HG02678 (cell line): ENCODE measurements at regions not wholly inside any gene's neighbourhood (a gene's known extent, or its start where the extent isn't known, plus 50 kb on each side); places are given as distances from the start of the nearest gene placed in this dataset.
"Not testable (repeated sequence)": the region's sequence is repeated elsewhere in the genome, so short reads cannot be mapped to it uniquely, and the experiment has no call there.

ENCODE experiments used
- ATAC-seq: cut with Tn5 transposase; IDR thresholded peaks from one replicate; pipeline ENCODE4 v1.9.1; 2021; ENCODE audit warnings: mild to moderate bottlenecking, moderate library complexity; ENCODE audit not compliant: unreplicated experiment

DNA sequence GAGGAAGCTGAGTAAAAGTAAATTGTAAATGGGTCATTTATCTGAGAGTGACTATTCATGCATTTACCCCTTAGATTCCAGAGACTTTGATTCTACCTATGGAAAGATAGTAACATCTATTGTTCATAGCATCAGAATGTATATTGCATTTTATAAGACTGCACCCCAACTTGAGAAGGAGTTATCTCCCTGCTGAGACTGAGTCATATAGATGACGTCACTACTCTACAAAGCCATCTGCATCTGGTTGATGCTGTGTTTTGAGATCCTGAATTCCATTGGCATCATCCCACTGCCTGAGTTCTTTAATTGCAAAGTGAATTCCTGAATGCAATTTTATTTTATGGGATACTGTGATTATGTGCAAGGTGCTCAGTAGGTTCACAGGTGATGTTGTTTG, 444.0 kb upstream of the SLC35B3 start:
- ATAC-seq: no peak

DNA sequence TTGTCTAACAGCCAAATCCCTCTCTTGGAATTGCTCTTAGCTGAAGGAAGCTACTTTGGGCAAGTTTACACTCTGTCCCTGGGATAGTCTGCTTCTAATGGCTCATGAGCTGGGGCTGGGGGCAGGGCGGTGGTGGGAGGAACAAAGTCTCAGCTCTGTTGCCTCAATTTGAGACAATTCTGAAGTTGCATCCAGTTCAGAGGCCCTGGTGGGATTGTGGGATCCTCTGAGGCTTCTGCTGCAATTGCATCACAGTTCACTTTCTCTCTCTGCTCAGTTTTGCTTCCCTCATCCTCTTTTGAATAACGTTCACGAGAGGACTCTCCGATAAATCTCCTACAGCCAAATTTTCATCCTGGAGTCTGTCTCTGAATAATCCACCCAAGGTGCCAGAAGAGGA, 440.6 kb upstream of the SLC35B3 start:
- no peak for ATAC-seq

DNA sequence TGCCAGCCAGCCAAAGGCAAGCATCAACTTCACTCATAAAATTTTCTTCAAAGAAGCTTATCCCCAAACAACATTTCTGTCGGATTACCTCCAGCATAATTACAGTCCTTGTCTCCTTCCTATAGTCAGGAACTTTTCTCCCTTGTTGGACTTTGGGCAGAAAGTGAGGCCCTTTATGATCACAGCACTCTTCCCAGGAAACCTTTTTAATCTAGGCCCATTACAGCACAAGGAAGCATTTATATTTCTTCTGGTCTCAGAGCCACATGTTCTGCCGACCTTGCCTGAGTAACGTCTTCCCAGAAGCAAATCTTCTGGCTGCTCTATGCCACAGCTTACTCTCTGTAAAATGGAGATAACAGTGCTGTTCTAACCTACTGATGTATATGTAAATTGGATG, 437.2 kb upstream of the SLC35B3 start:
- ATAC-seq: no peak

DNA sequence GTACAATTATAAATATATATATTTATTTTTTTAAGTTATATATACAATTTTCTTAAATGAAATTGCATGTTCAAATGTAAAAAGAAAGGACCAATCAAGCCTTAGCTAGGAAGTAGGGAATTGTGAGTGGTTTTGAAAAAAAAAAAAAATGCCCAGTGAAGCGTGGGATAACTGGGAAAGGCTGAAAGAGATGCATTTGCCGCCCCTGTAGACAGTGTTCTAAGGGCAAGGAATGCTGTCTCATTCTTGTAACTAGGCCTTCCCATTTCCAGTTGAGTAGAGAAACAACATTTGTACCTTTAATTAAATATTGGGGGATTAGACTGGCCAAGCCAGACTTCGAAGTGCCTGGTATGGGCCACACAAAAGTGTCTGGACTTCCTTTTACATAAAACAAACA, 430.1 kb upstream of the SLC35B3 start:
- no peak for ATAC-seq

DNA sequence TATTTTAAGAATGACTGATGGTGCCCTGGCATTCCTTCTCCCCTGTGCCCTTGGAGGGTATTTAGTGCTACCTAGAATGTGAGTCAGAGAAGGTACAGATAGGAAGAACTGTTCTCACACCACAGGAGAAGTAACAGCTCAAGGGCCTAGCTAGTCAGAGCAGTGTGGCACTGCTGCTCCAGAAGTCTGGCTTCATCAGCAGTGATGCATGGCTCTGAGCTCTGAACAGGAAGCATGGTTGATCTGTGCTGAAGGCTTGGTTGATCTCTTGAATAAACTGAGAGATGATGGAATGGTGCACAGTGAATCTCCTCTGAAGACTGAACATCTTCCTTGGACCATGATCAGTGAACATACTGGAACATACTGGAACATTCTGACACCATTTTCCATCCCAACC, 425.3 kb upstream of the SLC35B3 start:
- ATAC-seq: no peak

DNA sequence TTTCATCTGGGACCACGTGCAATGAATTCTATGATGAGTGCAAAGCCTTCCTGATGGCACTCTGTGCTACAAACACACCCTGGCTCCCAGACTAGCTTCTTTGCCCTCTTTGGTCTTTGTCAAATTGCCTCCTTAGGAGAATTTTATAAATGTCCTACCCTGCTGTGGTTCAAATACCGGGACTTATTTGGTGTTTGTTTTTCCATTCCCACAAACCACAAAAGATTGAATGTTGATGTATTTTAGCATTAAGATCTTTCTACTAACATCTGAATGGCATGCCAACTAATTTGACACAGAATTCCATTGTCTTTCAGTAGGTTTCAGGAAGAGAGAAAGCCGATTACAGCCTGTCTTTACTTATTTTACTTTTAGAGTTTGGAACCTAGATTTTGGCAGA, 424.2 kb upstream of the SLC35B3 start:
- no peak for ATAC-seq

DNA sequence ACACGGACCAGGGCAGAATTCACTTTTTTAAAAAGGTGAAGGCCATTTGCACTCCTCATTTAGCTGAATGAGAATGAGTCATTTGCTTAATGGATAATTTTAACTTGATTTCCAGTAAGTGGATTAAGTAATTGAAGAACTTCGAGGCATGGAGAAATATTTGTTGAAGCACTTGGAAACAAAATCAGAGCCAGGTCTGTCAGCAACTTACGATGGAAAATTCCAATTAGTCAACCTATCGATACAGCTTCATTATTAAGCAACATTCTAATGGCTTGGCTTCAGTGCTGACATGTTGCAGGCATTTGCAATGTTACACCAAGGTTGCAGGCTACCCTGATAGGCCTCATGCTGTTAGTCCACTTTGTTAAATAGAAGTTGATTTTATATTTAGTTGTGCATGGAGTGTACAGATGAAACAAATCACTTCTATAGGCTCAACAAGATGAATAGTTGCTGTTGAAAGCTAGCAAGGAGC, 423.5 kb upstream of the SLC35B3 start:
- no peak for ATAC-seq

DNA sequence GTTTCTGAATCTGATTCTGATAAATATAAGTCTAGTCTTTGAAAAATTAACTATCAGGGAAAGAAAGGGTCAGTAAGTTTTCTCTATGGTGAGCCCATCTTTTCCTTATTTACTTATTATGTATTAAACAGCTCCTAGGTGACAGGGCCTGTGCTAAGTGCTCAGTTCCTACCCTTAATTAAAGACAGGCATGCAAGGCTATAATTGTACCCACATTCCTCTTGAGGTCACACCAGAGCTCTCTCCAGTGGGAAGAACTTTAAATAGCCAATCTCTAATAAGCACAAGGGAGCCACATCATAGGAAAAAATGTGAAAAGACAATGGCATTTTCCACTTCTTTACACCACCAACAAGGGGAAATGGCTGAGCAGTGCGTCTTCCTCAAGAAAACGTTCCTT, 421.8 kb upstream of the SLC35B3 start:
- no peak for ATAC-seq

DNA sequence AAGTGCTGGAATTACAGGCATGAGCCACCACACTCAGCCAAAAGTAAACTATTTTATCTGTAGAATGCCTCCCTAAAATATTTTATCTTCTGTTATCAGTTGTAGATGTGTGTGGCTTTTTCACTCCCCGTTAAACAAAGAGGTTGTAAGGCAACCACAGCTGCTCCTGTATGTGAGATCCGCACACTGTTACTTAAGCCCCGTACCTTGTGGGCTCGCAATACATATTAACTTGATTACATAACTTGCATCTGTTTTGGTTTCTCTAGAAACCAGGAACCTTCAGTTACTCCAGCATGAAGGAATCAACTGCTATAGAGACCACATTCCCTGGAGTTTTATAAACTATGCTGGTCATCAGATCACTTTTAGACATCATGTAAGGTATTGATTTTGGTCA, 420.1 kb upstream of the SLC35B3 start:
- ATAC-seq: no peak

DNA sequence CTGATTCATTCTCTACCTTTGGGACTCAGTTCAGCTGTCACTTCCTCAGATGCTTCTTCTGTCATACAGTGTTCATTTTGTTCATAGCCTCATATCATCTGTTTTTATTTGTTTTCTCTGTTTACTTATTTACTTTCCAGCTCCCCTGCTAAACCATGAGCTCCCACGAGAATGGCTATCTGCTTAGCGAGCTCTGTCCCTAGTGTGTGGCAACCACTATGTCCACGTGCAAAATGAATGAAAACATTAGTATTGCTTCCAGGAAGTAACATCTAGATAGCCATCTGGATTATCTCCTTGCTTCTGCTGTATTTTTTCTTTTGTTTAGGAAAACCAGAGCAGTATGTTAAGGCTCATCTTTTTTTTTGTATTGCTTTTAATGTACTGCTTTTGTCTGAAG, 417.0 kb upstream of the SLC35B3 start:
- ATAC-seq: no peak

DNA sequence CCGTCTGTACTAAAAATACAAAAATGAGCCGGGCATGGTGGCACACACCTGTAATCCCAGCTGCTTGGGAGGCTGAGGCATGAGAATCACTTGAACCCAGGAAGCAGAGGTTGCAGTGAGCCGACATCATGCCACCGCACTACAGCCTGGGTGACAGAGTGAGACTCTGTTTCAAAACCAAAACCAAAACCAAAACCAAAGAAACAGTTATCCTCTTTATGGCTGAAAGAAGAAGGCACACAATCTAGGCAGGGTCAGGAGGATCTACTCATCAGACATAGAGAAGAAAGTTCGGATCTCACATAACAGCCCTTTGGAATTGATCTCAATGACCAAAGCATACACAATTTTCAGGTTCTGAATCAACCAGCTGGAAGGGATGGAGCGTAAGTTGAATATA, 411.3 kb upstream of the SLC35B3 start:
- ATAC-seq: not testable (repeated sequence)

DNA sequence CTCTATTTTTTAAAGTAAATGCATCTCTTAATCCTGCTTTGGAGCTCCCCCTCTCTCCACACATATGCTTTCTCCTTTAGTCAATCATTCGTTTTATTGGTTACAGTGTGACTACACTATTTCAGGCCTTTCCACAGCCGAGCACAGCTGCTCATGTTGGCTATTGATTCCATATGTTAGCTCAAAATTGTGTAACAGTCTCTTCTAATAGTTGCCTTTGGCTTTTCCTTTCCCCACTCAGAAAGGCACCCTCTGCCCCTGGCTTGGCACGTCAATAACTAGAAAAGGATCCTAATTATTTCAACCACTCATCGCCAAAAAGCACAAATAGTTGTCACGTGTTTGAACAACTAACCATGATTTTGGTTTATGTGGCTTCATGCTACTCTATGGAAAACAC, 410.3 kb upstream of the SLC35B3 start:
- ATAC-seq: no peak

DNA sequence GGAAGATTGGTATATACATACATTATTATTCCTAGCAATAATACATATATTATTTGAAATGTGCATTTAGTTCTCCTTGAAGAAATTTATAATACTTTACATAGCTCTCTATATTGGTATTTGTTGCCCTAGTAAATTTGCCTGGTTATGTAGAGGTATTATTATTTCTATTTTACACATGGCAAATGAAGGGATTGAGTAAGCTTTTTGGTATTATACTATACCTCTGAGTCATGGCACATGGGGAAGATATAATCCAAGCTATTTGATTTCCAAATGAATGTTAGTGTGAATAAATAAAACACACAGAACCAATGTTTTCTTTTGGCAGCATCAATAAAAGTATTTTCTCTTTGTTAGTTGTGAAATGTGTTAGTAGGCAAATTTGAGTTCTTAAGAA, 409.6 kb upstream of the SLC35B3 start:
- ATAC-seq: no peak

DNA sequence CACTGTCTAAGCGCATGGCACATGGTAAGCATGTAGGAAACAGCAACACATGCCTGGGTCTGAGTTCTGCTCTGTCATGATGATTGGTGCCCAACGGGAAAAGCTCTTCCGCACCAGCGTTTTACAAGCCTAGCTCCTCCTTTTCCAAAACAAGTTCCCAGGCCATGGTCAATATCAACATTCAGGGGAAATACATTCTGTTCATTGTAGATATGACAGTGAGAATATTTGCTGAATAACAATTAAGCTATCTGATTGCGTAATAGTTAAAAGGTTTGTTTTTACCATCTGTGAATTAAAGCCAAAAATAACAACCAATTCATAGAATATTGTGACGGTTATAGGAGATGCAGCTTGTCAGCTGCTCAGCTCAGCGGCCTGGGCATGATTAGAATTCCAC, 404.3 kb upstream of the SLC35B3 start:
- no peak for ATAC-seq

DNA sequence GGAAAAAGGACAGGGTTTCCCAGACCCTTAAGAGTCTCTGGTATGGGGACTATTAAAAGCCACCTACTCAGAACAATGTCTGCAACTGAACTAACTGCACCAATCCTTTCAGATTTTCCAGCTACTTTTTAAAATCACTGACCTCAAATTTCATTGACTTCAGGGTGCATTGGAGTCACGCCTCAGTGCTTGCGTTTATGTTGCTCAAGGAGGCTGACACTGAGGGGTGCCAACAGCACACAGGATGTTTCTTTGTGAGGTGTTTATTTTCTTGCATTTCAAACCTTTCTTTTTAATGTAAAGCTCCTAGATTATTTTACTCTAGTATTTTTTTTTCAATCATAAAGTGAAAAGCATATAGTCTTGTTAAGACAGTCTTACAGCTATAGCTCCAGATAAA, 402.0 kb upstream of the SLC35B3 start:
- no peak for ATAC-seq

DNA sequence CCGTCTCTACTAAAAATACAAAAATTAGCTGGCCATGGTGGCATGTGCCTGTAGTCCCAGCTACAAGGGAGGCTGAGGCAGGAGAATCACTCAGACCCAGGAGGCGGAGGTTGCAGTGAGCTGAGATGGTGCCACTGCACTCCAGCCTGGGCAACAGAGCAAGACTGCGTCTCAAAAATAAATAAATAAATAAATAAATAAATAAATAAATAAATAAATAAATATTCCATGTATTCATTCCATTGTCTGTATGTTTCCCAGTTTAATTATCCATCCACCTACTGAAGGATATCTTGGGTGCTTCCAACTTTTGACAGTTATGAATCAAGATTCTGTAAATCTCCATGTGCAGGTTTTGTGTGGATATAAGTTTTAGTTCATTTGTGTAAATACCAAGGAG, 397.4 kb upstream of the SLC35B3 start:
- ATAC-seq: not testable (repeated sequence)

DNA sequence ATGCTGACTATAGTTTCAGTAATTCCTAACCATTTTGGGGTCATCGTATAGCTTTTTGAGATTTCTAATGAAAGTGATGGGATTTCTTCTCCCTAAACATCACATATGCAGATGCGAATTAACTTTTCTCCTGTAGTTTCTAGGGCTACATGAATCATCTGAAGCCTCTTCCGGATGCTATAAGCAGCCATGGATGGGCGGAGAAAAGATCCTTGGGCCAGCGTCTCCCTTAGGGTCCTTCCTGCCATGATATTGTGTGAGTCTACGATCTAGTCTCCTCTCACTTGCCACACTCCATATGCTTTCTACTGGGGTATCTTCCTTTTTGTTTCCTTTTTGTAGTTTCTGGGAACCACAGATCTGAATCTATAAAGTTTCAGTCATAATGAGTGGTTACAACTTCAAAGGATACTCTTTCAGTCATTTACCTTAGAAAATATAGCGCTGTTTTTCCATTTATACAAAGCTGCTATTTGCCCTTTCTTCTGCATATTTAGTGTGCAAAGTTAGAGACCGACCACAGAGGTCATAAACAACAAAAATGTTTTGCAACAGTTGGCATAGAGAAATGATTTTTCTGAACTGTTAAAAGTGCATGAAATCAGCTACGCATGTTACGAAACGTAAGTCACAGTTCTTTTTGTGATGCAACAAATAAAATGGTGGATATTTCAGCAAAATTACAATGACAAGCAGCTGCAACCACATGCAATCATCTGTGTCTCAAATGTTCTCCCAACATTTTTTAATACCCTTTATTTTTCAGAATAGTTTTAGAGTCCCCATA, 396.2 kb upstream of the SLC35B3 start:
- no peak for ATAC-seq

DNA sequence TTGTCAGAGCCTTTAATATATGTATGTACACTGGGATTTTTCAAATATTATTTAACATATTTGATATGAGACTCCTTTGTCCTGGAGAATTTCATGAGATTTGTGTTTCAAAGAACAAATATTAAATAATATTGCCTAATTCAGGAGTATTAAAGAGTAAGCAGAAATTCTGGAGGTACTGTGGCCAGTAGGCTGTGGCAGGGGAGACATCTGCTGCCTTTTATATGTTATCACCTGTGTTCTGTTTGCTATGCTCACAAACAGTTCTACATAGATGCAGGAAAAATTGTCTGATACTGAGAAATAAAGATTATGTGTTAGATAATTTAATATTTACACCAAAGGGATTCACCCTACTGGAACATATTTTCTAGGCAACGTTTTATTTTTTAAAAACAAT, 395.4 kb upstream of the SLC35B3 start:
- ATAC-seq: no peak

DNA sequence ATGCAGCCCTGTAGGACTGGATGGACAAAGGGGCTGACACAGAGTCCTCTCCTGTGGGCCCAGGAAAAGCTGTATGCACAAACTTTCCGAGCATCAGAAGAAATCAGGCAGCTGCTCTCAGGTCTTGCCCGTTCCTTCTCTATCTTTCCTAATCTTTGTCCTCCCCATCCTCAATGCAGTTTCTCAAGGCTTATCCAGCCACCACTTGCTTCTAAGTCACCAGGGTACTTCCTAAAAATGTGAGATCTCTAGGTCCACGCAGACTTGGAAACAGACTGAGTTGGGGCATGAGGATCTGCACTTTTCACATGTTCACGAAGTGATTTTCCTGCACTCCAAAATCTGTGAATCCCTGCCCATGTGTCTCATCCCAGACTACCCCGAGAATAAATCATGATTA, 394.5 kb upstream of the SLC35B3 start:
- no peak for ATAC-seq

DNA sequence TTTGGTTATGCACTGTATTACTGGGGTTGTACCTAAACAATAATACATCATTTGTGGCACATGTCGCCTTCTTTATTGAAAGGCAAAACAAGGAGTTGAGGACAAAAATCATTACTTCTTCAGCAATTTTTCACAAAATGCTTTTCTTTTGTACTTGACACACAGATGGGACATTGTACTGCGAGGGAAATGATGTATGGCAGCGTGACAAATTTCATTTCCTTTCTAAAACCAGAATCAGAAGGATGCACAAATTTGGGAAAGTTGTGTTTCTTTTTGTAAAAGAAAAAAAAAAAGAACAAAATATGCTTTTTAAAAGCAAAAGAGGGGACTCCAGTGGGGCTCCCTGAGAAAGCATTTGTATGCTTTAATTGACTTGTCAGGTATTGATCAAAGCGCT, 394.0 kb upstream of the SLC35B3 start:
- no peak for ATAC-seq

DNA sequence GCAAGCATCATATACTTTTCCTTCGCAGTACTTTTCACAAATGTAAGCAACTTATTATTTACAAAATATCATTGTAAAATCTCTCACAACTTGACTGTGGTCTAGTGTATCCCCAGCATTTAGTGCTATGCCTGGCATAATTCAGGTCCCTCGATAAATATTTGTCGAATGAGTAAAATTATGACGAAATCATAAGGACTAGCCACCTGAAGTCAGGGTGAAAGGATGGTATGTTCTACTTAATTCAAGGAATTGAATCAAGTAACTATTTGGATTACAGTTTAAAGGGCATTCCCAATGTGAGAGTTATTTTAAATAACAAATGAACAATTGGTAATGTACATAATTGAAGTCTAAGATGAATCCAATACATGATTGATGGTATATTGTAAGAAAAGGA, 393.0 kb upstream of the SLC35B3 start:
- no peak for ATAC-seq

DNA sequence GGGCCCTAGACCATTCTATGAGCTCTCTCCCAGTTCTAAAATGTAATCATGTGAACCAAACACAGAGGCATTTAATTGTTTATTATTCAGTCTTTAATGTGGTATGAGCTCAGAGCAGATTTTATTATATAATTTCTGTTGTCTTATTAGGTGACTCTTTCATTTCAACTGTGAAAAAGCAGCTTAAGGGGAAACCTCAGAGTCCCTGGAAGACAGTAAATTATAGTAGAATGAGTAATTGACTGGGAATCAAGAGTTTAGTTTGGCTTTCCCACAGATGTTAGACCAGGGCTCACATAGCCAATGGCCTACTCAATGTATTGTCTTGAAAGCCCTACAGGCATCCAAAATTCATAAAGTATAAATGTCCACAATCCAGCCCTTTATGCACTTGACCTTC, 390.4 kb upstream of the SLC35B3 start:
- ATAC-seq: no peak

DNA sequence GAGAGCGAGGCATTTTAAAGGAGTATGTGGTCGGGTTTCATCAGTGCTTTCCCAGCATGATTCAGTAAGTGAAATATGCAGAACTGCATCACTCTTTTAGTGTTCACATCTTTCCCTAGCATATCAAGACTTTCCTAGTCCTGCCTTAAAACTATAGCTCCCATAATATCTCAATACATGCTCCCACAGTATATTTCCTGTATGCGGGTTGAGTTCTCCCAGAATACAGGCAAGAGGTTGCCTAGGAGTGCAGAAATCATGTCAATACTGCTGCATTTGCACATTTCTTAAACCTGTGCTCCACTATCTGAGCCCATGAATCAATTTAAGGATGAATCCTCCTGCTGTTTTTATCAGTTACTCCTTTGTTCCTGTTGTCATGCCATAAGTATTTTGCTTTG, 386.6 kb upstream of the SLC35B3 start:
- no peak for ATAC-seq
